ENCODE measurements at regions not wholly inside any gene's neighbourhood (a gene's known extent, or its start where the extent isn't known, plus 50 kb on each side); places are given as distances from the start of the nearest gene placed in this dataset.

- DNase-seq (ENCODE audit: low spot score): no peak
These were observed 198.2 kb upstream of the ARSJ start for GRCh38 chr4:114177628-114178027.

- DNase-seq (ENCODE audit: low spot score): no peak
These were observed 198.9 kb upstream of the ARSJ start for GRCh38 chr4:114178392-114178791.

- DNase-seq (ENCODE audit: low spot score): no peak
These were observed 201.0 kb upstream of the ARSJ start for GRCh38 chr4:114180481-114180880.

DNA sequence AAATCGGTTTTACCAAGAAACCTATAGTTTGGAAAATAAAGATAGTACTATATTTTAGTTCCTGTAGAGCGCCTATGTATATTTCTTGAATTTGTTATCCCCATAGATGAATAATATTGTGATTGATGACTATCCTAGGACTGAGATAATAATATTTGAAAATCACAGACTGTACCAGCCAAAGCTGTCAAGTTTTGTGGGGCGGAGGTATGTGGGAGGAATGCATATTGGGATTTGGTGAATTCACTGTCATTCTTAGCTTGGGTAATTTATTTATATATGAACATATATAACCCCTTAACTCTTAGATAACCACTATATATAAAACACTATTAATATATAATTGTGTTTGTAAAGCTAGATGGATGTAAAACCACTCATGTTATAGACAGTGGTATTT is 205.5 kb upstream of the ARSJ start:
- DNase-seq (ENCODE audit: low spot score): no peak

DNA sequence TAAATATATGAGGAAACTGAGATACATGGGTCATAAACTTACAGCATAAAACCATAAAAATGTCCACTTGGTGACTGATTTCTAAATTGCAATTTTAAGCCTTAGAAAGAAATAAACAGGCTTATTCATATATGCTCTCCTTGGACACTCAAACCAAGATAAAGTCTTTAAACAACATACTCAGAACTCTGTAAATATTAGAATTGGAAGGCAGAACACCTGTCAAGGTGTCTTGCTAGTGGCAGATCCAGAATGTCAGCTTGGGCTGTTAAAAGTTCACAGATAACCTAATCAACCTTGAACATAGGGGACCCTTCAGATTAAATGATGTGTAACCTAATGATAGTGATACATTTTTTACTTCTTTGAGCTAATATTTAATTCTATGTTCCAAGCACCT is 208.1 kb upstream of the ARSJ start:
- no peak for DNase-seq (ENCODE audit: low spot score)

DNA sequence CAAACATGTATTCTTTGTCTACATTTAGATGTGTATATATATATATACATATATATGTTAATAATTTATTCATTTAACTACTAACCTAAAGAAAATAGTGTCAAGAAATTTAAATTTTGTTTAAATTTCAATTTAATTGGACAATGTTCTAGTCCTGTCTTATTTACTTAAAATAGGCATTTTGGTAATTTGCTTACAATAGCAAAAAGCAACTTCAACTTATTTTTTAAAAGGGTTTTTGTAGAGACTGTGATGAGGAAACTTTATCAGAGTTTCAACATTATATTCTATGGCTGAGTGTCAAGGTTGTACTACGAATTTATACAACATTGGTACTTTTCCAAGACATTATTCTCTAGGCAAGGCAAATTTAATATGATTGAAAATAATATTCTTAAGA is 212.0 kb upstream of the ARSJ start:
- no peak for DNase-seq (ENCODE audit: low spot score)

DNA sequence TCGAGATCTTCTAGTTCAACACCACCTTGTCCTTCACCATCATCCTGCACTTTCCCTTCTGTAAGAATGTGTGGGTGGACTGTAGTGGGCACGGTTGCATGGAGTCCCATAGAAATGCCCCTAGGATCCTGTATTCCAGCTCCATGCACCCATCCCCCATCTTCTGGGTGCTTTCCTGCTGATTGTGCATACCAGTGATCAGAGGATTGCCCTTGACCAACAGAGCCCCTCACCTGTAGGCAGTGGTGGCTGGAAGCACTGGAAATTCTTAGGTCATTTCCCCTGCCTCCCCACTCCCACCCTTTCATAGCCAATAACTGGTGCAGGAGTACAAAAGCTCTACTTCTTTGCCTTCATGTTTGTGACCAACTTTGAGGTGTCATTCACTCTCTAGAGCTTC is 213.4 kb upstream of the ARSJ start:
- no peak for DNase-seq (ENCODE audit: low spot score)

- DNase-seq (ENCODE audit: low spot score): no peak
These were observed 214.4 kb upstream of the ARSJ start for GRCh38 chr4:114193624-114194399.

GRCh38 chr4:114196606-114197005 is 217.2 kb upstream of the ARSJ start:
- DNase-seq (ENCODE audit: low spot score): no peak

DNA sequence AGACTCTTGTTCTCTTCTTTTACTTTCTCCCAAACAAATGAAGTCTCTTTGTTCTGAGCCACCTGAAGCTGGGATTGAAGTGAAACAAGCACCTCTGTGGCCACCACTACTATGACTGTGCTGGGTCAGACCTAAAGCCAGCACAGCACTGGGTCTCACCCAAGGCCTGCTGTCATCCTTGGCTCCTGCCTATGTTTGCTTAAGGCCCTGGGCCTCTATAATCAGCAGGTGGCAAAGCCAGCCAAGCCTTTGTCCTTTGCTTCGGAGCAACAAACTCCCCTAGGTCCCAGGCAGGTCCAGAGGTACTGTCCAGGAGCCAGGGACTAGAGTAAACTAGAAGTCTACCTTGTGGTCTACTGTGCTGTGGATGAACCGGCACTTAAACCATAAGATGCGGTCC is 220.6 kb upstream of the ARSJ start:
- no peak for DNase-seq (ENCODE audit: low spot score)

DNA sequence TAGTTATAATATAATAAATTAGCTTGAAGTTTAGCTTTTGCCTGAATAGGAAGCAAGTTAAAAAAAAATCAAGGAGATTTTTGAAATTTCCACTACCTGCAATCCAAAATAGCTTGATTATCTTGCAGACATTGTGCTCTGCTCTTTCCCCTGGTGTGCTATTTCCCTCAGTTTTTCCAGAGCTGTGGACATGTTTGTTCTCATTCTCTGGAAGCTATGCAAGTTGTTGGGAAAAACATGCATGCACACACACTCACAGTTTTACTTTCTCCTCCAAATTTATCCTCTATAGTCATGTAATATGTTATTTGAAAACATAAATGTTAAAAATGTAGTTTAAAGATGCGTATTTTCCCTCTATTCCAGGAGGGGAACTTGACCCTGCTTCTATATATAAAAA is 225.8 kb upstream of the ARSJ start:
- no peak for DNase-seq (ENCODE audit: low spot score)

DNA sequence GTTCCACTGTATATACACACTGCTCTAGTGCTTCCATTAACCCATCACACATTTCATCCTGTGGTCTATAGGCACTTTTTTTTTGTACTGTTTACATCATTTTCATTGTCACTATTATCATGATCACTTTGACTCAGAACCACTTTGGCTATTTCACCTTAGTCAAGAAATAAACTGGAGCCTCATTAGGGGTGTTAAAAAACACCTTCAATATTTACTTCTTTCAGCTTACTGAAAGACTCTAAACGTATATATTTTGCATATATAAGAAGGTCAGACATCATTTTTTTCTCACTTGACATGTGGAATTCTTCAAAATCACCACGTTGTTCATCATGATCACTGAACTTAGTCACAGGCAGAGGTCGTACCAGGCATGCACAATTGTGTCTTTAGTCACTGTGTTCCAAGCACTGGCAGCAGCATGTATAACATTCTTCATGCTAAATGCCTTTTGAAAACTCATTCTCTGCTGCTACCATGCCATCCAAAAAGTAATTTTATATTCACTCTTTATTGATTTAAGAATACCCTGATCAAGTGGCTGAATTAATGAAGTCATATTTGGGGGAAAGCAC is 229.2 kb upstream of the ARSJ start:
- DNase-seq (ENCODE audit: low spot score): no peak

DNA sequence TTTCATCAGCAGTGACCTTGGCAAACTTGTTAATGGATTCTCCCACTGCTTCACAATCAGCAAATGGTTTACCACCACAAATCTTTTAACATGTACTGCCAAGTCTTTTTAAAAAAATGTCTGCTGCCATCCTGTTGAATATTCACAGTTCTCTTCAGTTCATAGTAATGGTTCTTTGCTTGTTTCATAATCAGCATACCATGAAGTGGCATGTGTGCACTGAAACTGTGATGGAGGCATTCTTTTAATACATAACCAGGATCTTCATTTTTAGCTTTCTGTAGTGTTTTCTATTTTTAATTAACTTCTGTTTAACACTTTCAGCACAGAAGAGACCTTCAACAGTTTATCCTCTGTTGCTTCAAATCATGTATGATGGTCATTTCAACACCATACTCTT is 230.1 kb upstream of the ARSJ start:
- DNase-seq (ENCODE audit: low spot score): no peak

GRCh38 chr4:114211556-114211955 is 232.1 kb upstream of the ARSJ start:
- DNase-seq (ENCODE audit: low spot score): no peak

DNA sequence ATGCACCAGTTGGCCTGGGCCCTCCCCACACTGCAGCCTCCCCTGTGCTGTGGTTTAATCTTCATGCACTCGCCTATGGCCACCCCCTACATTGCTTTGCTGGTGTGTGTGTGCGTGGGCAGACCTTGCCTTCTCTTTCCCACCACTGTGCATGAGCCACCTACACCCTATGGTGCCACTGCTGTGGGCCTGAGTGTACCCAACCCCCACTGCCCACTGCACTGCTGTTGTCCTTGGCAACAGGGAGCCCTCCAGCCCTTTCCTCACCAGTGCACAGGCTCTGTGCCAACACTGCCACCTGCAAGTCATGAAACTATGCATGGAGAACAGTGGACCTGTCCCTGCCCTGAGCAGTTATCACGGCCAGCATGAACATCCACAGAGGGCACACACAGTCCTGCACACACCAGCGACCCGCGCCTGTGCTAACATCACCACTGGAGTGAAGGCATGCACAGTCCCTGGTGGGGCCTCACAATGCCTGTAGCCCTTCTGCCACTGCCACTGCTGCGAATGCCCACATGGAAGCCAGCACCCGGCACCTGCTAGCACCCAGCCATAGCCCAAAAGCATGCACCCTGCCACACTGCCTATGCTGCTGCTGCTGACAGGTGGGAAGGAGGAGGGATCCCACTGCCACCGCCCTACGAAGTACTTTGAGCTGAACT is 237.8 kb upstream of the ARSJ start:
- no peak for DNase-seq (ENCODE audit: low spot score)

DNA sequence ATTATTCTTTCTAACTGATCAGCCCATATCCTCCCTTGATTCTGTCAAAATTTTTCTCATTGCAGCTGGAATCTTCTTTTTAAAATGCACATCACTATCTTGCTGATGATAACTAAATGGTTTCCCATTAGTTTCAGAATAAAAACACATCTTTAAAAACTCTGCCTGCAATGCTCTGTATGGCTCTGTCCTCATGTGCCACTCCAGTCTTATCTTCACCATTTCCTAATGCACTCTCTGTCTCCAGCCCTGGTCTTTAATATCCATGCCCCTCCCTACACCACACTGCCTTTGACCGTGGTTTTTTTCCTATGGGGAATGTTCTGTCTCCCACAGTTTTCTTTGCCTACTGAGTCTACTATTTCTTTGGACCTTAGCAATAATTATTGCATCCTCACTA is 244.1 kb upstream of the ARSJ start:
- DNase-seq (ENCODE audit: low spot score): no peak

GRCh38 chr4:114225436-114225835 is 246.0 kb upstream of the ARSJ start:
- DNase-seq (ENCODE audit: low spot score): no peak

- DNase-seq (ENCODE audit: low spot score): no peak
These were observed 246.7 kb upstream of the ARSJ start for GRCh38 chr4:114226179-114226578.

- no peak for DNase-seq (ENCODE audit: low spot score)
These were observed 247.7 kb upstream of the ARSJ start for GRCh38 chr4:114226968-114227760.

GRCh38 chr4:114229706-114230105 is 250.3 kb upstream of the ARSJ start:
- DNase-seq (ENCODE audit: low spot score): no peak

DNA sequence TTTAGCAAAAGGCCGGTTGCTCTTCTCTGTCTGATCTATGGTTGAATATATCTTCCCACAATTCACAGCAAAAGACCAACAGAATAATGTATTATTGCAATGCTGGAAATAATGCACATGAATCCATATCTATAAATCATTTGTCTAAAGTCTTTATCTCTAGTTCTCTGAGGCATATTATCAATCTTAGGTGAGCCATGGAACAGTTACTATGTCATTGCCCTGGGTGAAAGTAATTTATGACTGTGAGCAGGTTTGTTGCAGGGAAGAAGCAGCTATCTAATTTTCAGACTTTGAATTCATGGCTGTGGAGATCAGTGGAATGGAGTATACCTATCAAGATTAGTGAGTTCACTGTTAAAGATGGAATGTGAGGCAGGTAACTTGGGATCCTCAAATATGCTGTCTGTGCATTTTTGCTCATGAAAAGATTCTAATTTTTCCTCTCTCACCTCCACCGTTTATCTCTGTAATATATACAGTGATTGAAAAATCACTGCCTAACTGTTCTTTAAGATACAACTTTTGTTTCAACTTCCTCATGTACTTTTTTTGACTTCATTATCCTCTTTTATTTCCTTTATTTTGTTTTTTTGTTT is 256.8 kb upstream of the ARSJ start:
- no peak for DNase-seq (ENCODE audit: low spot score)

- no peak for DNase-seq (ENCODE audit: low spot score)
These were observed 258.6 kb upstream of the ARSJ start for GRCh38 chr4:114237997-114238396.

All from HuH-7 (cell line).